Progenitor cell of endocrine pancreas (in vitro differentiated cells): ENCODE measurements at regions not wholly inside any gene's neighbourhood (a gene's known extent, or its start where the extent isn't known, plus 50 kb on each side); places are given as distances from the start of the nearest gene placed in this dataset.

ENCODE experiments used
- DNase-seq: peaks from one replicate; pipeline ENCODE4 v3.0.0; 2021; ENCODE audit warnings: low spot score; ENCODE audit not compliant: unreplicated experiment
- H3K27ac Mint-ChIP-seq: 2 replicates; pipeline ENCODE4 v1.8.0; 2021; ENCODE audit warnings: mild to moderate bottlenecking, moderate library complexity, mixed read lengths
- H3K27me3 Mint-ChIP-seq: 2 replicates; pipeline ENCODE4 v1.8.0; 2021; ENCODE audit warnings: mixed read lengths
- H3K36me3 Mint-ChIP-seq: 2 replicates; pipeline ENCODE4 v1.8.0; 2022; ENCODE audit warnings: mixed read lengths; ENCODE audit not compliant: insufficient read depth
- H3K4me1 Mint-ChIP-seq: 2 replicates; pipeline ENCODE4 v1.8.0; 2021; ENCODE audit warnings: low read depth, mixed read lengths
- H3K4me3 Mint-ChIP-seq: 2 replicates; pipeline ENCODE4 v1.8.0; 2021; ENCODE audit warnings: low read depth, mild to moderate bottlenecking, moderate library complexity, mixed read lengths
- H3K9me3 Mint-ChIP-seq: 2 replicates; pipeline ENCODE4 v1.8.0; 2021; ENCODE audit warnings: low read depth, mixed read lengths
- TF ChIP-seq, protein P1 (sequence below): fragments of 200-600 bp; sonication (generic); IDR thresholded peaks from one replicate; pipeline ENCODE4 v1.5.0; 2021; ENCODE audit warnings: antibody characterized with exemption, mild to moderate bottlenecking; ENCODE audit not compliant: unreplicated experiment

DNA sequence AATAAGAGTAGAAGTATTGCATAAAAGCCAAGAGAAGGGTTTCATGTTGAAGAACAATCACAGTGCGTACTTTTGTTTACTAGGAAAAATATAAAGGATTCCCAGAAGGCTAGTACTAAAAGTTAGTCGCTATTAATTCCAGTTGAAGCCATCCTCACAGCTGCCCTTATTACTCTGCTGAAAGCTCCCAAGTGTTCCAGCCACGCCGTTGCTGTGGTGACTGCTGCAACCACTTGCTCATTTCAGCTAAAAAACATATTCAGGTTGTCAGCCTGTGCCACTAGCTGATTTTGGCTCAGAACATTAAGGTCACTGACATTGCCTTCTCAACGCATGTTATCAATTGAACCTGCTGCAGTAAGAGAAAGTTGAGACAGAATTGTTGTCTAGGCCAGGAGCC lies 87.1 kb upstream of the FNDC3A start:
- TF ChIP-seq, protein P1, sequence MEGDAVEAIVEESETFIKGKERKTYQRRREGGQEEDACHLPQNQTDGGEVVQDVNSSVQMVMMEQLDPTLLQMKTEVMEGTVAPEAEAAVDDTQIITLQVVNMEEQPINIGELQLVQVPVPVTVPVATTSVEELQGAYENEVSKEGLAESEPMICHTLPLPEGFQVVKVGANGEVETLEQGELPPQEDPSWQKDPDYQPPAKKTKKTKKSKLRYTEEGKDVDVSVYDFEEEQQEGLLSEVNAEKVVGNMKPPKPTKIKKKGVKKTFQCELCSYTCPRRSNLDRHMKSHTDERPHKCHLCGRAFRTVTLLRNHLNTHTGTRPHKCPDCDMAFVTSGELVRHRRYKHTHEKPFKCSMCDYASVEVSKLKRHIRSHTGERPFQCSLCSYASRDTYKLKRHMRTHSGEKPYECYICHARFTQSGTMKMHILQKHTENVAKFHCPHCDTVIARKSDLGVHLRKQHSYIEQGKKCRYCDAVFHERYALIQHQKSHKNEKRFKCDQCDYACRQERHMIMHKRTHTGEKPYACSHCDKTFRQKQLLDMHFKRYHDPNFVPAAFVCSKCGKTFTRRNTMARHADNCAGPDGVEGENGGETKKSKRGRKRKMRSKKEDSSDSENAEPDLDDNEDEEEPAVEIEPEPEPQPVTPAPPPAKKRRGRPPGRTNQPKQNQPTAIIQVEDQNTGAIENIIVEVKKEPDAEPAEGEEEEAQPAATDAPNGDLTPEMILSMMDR = no peak
- no peak overlapping the region for H3K4me3 Mint-ChIP-seq
- no peaks in the 10 kb centered on the region for H3K4me1 Mint-ChIP-seq
- no peaks in the 10 kb centered on the region for H3K36me3 Mint-ChIP-seq
- H3K27me3 Mint-ChIP-seq = peaks cover 2% of the 10 kb centered on the region
- H3K9me3 Mint-ChIP-seq = no peaks in the 10 kb centered on the region
- no peak for DNase-seq
- no peak overlapping the region for H3K27ac Mint-ChIP-seq

DNA sequence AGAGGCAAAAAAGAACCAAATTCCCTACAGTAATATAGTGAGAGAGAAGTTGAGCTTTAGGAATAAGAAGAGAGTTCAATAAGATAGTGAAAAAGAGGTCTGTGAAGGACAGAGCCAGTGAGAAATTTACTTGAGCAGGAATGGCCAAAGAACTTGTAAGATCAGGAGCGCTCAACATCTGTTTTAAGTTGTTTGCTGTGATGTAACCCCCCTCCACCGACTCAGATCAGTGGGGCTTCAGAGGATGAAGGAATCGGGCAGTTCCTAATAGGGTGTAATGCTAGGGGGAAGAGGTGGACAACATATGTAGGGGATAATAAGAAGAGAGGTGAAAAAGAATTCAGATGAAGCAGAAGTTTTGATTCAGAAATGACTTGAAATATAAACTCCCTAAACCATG lies 85.3 kb upstream of the FNDC3A start:
- DNase-seq = no peak
- Mint-ChIP-seq H3K36me3 (no peaks in the 10 kb centered on the region), H3K4me1 (no peaks in the 10 kb centered on the region), H3K4me3 (no peak overlapping the region), H3K27me3 (peaks cover 2% of the 10 kb centered on the region), H3K9me3 (no peaks in the 10 kb centered on the region), H3K27ac (no peak overlapping the region)
- TF ChIP-seq, protein P1 = no peak

DNA sequence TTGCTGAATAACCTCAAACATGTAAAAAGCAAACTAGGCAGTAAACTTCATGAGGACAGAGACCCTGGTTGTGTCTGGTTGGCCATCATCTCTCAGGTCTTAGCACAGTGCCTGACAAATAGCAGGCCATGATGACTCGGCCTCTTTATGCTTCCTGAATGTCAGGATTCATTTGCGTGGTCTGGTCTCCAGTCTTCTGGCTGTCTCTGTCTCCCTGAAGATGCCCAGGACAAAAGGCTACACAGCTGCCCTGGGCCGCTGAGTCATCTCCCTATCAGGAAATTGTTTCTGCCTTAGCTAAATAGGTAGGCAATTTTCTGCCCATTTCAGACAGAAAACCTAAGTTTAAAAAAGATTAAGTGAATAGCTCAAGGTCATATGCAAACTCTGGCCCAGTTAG lies 84.1 kb upstream of the FNDC3A start:
- Mint-ChIP-seq H3K4me3 (no peak overlapping the region), H3K4me1 (no peaks in the 10 kb centered on the region), H3K27ac (no peak overlapping the region), H3K36me3 (no peaks in the 10 kb centered on the region), H3K27me3 (peaks cover 2% of the 10 kb centered on the region), H3K9me3 (no peaks in the 10 kb centered on the region)
- no peak for DNase-seq
- TF ChIP-seq, protein P1 = no peak

DNA sequence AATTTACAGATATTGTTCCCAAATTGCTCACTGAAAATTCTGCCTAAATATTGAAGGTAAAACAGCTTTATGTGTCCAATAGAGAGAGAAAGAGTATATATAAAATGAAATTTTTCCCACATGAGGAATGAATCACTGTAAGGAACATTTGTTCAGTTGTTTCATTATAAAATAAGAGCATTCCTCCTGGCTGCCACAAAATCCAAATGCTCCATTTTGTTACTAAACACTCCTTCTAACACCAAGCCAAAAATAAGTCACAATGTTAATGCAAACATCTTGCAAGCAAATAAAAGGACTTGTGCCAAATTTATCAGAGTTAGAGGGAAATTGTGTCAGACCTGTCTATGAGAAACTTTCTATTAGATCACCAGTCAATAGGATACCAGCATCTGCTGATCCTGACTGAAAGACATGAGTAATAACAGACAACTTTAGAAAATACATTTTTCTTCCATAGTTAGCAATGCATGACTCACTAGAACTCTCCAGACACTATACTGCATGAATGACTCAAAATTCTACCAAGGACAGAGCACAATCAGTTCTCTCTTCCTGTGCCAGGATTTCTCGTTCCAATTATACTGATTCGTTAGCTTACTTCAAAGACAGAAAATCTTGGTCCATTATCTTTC lies 83.5 kb upstream of the FNDC3A start:
- DNase-seq = no peak
- H3K36me3 Mint-ChIP-seq = no peaks in the 10 kb centered on the region
- no peak overlapping the region for H3K4me3 Mint-ChIP-seq
- no peaks in the 10 kb centered on the region for H3K4me1 Mint-ChIP-seq
- H3K27me3 Mint-ChIP-seq = peaks cover 2% of the 10 kb centered on the region
- TF ChIP-seq, protein P1 = no peak
- H3K9me3 Mint-ChIP-seq = no peaks in the 10 kb centered on the region
- no peak overlapping the region for H3K27ac Mint-ChIP-seq

DNA sequence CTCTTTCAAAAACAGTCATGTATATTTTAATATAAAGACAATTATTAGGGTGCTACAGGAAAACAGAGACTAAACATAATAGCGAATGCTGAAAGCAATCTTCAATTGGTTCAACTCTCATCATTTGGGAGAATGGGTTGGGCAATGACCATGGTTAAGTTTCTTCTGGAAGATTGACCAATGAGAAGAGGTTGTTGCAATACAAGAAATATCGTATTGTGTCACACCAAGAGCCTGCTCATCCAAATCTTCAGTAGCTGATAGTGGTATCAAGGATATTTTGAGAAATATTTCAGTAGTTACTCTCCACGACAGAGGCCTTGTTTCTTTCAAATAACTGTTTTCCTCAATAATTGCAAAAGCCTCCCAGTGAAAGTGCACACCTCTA lies 83.0 kb upstream of the FNDC3A start:
- H3K4me1 Mint-ChIP-seq = no peaks in the 10 kb centered on the region
- H3K4me3 Mint-ChIP-seq = no peak overlapping the region
- H3K27me3 Mint-ChIP-seq = peaks cover 2% of the 10 kb centered on the region

More for the DNA sequence above, 83.0 kb upstream of the FNDC3A start:
- Mint-ChIP-seq H3K36me3 (no peaks in the 10 kb centered on the region), H3K27ac (no peak overlapping the region), H3K9me3 (no peaks in the 10 kb centered on the region)
- no peak for DNase-seq
- TF ChIP-seq, protein P1 = no peak
